Kidney (tissue), 13 donors: ENCODE measurements at regions not wholly inside any gene's neighbourhood (a gene's known extent, or its start where the extent isn't known, plus 50 kb on each side); places are given as distances from the start of the nearest gene placed in this dataset.

ENCODE experiments used
- DNase-seq, 5 donors: peaks; one replicate each; pipeline ENCODE4 v3.0.0-alpha.2; 2013 to 2020
- FAIRE-seq: peaks from 2 replicates; lab custom pipeline; 2012; peaks lifted over from hg19 to GRCh38; lab: Jason Lieb, UNC
- H3K27ac ChIP-seq, 2 donors: one replicate each; pipeline ENCODE4 v1.7.0; 2013; ENCODE audit warnings: low read depth in 2 of 2, low read length in 2 of 2, inconsistent platforms in 1 of 2
- H3K27me3 ChIP-seq: one replicate; pipeline ENCODE4 v1.7.1; 2013; ENCODE audit warnings: low read length, inconsistent platforms; ENCODE audit not compliant: control insufficient read depth, insufficient read depth
- H3K36me3 ChIP-seq, 3 donors: one replicate each; pipeline versions ENCODE4 v1.7.0 to v1.7.1; 2013; ENCODE audit warnings: low read length in 3 of 3, control low read depth in 1 of 3, inconsistent platforms in 1 of 3; ENCODE audit not compliant: insufficient read depth in 3 of 3, control insufficient read depth in 2 of 3
- H3K4me1 ChIP-seq, 3 donors: one replicate each; pipeline versions ENCODE4 v1.7.0 to v1.7.1; 2013; ENCODE audit warnings: low read length in 3 of 3, inconsistent platforms in 1 of 3, low read depth in 1 of 3; ENCODE audit not compliant: control insufficient read depth in 2 of 3, insufficient read depth in 2 of 3
- H3K4me3 ChIP-seq, 3 donors: one replicate each; pipeline versions ENCODE4 v1.7.0 to v1.8.1; 2013; ENCODE audit warnings: low read length in 3 of 3, control low read depth in 1 of 3, inconsistent platforms in 1 of 3
- H3K9ac ChIP-seq, 3 donors: one replicate each; pipeline versions ENCODE4 v1.7.0 to v1.7.1; 2013; ENCODE audit warnings: low read length in 3 of 3, control low read depth in 1 of 3, inconsistent platforms in 1 of 3
- H3K9me3 ChIP-seq, 3 donors: one replicate each; pipeline versions ENCODE4 v1.7.0 to v1.7.1; 2013; ENCODE audit warnings: low read length in 3 of 3, control low read depth in 1 of 3, inconsistent platforms in 1 of 3; ENCODE audit not compliant: control insufficient read depth in 2 of 3, insufficient read depth in 1 of 3
- intact Hi-C: fragments of 100-400 bp; cut with DNase I; formaldehyde crosslinking; loops from one replicate; pipeline ENCODE4 v1.11.1; 2022
- TF ChIP-seq, protein P1 (sequence below): IDR thresholded peaks from 3 replicates; pipeline ENCODE4 v1.5.1; 2012; ENCODE audit warnings: mild to moderate bottlenecking, moderate library complexity, borderline replicate concordance; ENCODE audit not compliant: insufficient read depth; ENCODE audit errors: extremely low read depth
- donor health status: control.
- donor health status: control.
- donor health status: control.
- donor health status: control.
- donor health status: control.
- donor health status: DM: yes; HTN: yes; CAD: no.
- donor health status: Normal renal cell carcinoma (clear cell type).

DNA sequence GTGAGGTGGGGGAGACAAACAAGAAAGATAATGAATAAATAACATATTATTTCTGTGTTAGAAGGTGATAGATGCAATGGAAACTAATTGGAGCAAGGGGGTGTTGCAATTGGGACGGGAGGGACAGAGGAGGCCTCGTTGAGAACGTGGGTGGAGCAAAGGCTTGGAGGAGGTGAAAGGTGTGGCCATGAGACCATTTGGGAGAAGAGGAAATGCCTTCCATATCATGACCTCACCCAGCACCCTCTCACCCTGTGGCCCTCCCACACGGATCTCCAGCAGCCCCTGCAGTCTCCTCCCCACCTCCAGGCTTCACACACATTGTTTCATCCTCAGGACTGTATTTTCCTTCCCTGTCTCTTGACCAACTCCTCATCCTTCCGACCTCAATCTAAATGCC lies 85.3 kb upstream of the ARHGAP29 start:
- FAIRE-seq: no peak
- peaks cover 9 to 18% (median 16%) of the 10 kb centered on the region in 3 donors for H3K4me1 ChIP-seq
- TF ChIP-seq, protein P1, sequence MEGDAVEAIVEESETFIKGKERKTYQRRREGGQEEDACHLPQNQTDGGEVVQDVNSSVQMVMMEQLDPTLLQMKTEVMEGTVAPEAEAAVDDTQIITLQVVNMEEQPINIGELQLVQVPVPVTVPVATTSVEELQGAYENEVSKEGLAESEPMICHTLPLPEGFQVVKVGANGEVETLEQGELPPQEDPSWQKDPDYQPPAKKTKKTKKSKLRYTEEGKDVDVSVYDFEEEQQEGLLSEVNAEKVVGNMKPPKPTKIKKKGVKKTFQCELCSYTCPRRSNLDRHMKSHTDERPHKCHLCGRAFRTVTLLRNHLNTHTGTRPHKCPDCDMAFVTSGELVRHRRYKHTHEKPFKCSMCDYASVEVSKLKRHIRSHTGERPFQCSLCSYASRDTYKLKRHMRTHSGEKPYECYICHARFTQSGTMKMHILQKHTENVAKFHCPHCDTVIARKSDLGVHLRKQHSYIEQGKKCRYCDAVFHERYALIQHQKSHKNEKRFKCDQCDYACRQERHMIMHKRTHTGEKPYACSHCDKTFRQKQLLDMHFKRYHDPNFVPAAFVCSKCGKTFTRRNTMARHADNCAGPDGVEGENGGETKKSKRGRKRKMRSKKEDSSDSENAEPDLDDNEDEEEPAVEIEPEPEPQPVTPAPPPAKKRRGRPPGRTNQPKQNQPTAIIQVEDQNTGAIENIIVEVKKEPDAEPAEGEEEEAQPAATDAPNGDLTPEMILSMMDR: no peak
- H3K27ac ChIP-seq: no peak overlapping the region
- no peaks in the 10 kb centered on the region for H3K36me3 ChIP-seq
- H3K9ac ChIP-seq: no peak overlapping the region
- H3K27me3 ChIP-seq: no peaks in the 10 kb centered on the region
- H3K9me3 ChIP-seq: no peaks in the 10 kb centered on the region
- intact Hi-C loops: loop anchor here (10.0 kb wide), 1 partner anchor 78 kb away; no protein-coding TSS in a partner anchor
- H3K4me3 ChIP-seq: no peak overlapping the region
- no peak for DNase-seq

DNA sequence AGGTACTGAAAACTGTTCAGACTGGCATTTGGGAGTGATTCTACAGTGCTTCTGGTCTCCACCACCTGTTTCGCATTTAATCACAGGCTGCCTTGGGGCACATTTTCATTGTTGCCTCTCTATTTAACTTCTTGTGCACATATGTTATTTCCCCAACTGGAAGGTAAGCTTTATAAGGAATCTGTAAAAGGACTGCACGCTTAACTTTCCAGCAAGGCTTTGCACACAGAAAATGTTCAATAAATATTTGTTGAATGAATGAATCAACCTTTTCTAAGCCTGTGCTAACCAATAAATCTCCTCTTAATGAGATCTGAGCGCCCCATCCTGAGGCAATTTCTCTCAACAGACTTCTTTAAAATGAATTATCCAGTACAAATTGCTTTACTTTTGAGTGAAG lies 84.3 kb upstream of the ARHGAP29 start:
- no peak overlapping the region for H3K9ac ChIP-seq
- H3K27me3 ChIP-seq: no peaks in the 10 kb centered on the region
- H3K4me1 ChIP-seq: peaks cover 5 to 24% (median 11%) of the 10 kb centered on the region in 3 donors
- intact Hi-C loops: loop anchor here (10.0 kb wide), 1 partner anchor 77 kb away; no protein-coding TSS in a partner anchor
- H3K4me3 ChIP-seq: no peak overlapping the region
- no peak overlapping the region for H3K27ac ChIP-seq
- DNase-seq (no peak), FAIRE-seq (no peak)
- no peaks in the 10 kb centered on the region for H3K9me3 ChIP-seq
- TF ChIP-seq, protein P1: no peak
- H3K36me3 ChIP-seq: no peaks in the 10 kb centered on the region

DNA sequence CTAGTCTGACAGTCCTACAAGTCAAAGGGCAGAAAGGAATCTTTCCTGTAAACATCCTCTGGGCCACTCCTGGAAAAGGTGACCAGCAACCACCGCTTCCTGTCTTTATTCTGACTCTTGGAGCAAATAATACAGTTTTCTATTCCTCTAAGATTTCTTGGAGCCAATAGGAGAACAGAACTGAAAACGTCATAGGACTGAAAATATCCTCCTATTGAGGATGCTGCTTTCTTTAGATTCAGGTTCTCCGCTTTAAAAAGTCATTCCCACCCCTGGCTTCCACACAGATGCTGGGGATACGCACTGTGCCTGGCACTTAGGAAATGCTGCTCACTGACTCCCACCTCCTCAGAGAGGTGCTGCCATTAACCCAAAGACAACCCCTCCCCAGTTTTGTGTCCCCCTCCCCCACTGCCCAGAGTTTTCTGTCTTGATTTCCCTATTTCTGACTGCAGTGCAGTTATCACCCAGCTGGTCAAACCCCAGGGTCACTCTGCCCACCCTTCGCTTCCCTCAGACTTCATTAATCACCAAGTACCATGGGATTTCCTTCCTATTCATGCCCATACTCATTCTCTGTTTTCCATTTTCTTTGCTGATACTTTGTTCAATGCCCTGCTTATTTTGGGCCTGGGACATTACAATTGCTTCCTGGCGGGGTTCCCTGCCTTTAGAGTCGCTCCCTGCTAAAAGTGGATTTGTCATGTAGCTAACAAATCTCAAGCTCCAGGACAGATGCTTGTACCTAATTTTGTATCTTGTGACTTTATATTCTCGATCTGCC lies 82.1 kb upstream of the ARHGAP29 start:
- DNase-seq: no peak
- TF ChIP-seq, protein P1: no peak
- no peaks in the 10 kb centered on the region for H3K27me3 ChIP-seq
- H3K4me1 ChIP-seq: peaks cover 2 to 29% (median 12%) of the 10 kb centered on the region in 3 donors
- no peaks in the 10 kb centered on the region for H3K36me3 ChIP-seq
- H3K4me3 ChIP-seq: no peak overlapping the region
- no peaks in the 10 kb centered on the region for H3K9me3 ChIP-seq
- intact Hi-C loops: loop anchor here (10.0 kb wide), 1 partner anchor 75 kb away; no protein-coding TSS in a partner anchor
- H3K27ac ChIP-seq: peak overlapping the region; percentile 16 to 71
- no peak overlapping the region for H3K9ac ChIP-seq
- FAIRE-seq: no peak
